ENCODE measurements at regions not wholly inside any gene's neighbourhood (a gene's known extent, or its start where the extent isn't known, plus 50 kb on each side); places are given as distances from the start of the nearest gene placed in this dataset.

GRCh38 chr17:72270273-72270924 lies 149.6 kb downstream of the SOX9 start (continued):
- TF ChIP-seq CTCF (IDR thresholded peaks at IDR 0.05; ENCODE audit: low read depth, low read length, missing input control) = no peak
- TF ChIP-seq RAD21 (IDR thresholded peaks at IDR 0.05) = no peak
- no peak for TF ChIP-seq GABPA (IDR thresholded peaks at IDR 0.05 in 1 of 2, conservative IDR thresholded peaks at IDR 0.05 in 1 of 2)
- TF ChIP-seq YY1 (IDR thresholded peaks at IDR 0.05) = no peak
- no peak for TF ChIP-seq EGR1 (IDR thresholded peaks at IDR 0.05; ENCODE audit: low read depth in 2 of 2)
- TF ChIP-seq MAX (IDR thresholded peaks at IDR 0.05) = no peak
- TF ChIP-seq FOXA1 (IDR thresholded peaks at IDR 0.05) = no peak
- TF ChIP-seq RXRA (IDR thresholded peaks at IDR 0.05) = no peak

- DNase-seq (ENCODE audit: low spot score) = no peak
- Histone ChIP-seq H3K27ac (ENCODE audit: low read depth in 1 of 2, low read length in 2 of 2) (no peak overlapping the region), H3K27me3 (ENCODE audit: control insufficient read depth in 4 of 4, insufficient read depth in 4 of 4, low read length in 3 of 4) (peaks cover 0 to 1% (median 0%) of the 10 kb centered on the region in 4 donors), H3K4me3 (ENCODE audit: low read depth in 1 of 3, low read length in 3 of 3) (no peak overlapping the region), H3K4me1 (ENCODE audit: control insufficient read depth in 4 of 4, insufficient read depth in 4 of 4, low read length in 3 of 4) (no peaks in the 10 kb centered on the region), H3K9me3 (ENCODE audit: control insufficient read depth in 4 of 4, low read length in 3 of 4) (no peaks in the 10 kb centered on the region), H3K9ac (ENCODE audit: low read depth in 1 of 2, low read length in 2 of 2) (no peak overlapping the region), H3K36me3 (ENCODE audit: control insufficient read depth in 4 of 4, insufficient read depth in 3 of 4, low read depth in 1 of 4, low read length in 3 of 4) (no peaks in the 10 kb centered on the region)
- no peak for TF ChIP-seq JUND (IDR thresholded peaks at IDR 0.05)
- WGBS = 93% methylated on average over 1 of the region's 1 CpG
Measured at GRCh38 chr17:72271603-72272002, 150.8 kb downstream of the SOX9 start.

- no peak for DNase-seq (ENCODE audit: low spot score)
- Histone ChIP-seq H3K4me3 (ENCODE audit: low read depth in 1 of 3, low read length in 3 of 3) (no peak overlapping the region), H3K9me3 (ENCODE audit: control insufficient read depth in 4 of 4, low read length in 3 of 4) (no peaks in the 10 kb centered on the region), H3K4me1 (ENCODE audit: control insufficient read depth in 4 of 4, insufficient read depth in 4 of 4, low read length in 3 of 4) (no peaks in the 10 kb centered on the region), H3K36me3 (ENCODE audit: control insufficient read depth in 4 of 4, insufficient read depth in 3 of 4, low read depth in 1 of 4, low read length in 3 of 4) (no peaks in the 10 kb centered on the region), H3K9ac (ENCODE audit: low read depth in 1 of 2, low read length in 2 of 2) (no peak overlapping the region), H3K27ac (ENCODE audit: low read depth in 1 of 2, low read length in 2 of 2) (no peak overlapping the region), H3K27me3 (ENCODE audit: control insufficient read depth in 4 of 4, insufficient read depth in 4 of 4, low read length in 3 of 4) (peaks cover 0 to 3% (median 0%) of the 10 kb centered on the region in 4 donors)
- TF ChIP-seq NR2F2 (IDR thresholded peaks at IDR 0.05) (no peak), RXRA (IDR thresholded peaks at IDR 0.05) (no peak), YY1 (IDR thresholded peaks at IDR 0.05) (no peak), TAF1 (conservative IDR thresholded peaks at IDR 0.05) (no peak), RAD21 (IDR thresholded peaks at IDR 0.05) (no peak), FOXA2 (IDR thresholded peaks at IDR 0.05) (no peak), FOXA1 (IDR thresholded peaks at IDR 0.05) (no peak)
- 65% methylated on average over 10 of the region's 10 CpGs for WGBS
Measured at GRCh38 chr17:72273289-72274056, 152.7 kb downstream of the SOX9 start.

- no peak overlapping the region for H3K9ac ChIP-seq (ENCODE audit: low read depth in 1 of 2, low read length in 2 of 2)
- TF ChIP-seq FOXA1 (IDR thresholded peaks at IDR 0.05) (no peak), EGR1 (IDR thresholded peaks at IDR 0.05; ENCODE audit: low read depth in 2 of 2) (no peak)
- no peaks in the 10 kb centered on the region for H3K36me3 ChIP-seq (ENCODE audit: control insufficient read depth in 4 of 4, insufficient read depth in 3 of 4, low read depth in 1 of 4, low read length in 3 of 4)
- 84% methylated on average over 2 of the region's 2 CpGs for WGBS
- H3K4me1 ChIP-seq (ENCODE audit: control insufficient read depth in 4 of 4, insufficient read depth in 4 of 4, low read length in 3 of 4) = no peaks in the 10 kb centered on the region
- H3K9me3 ChIP-seq (ENCODE audit: control insufficient read depth in 4 of 4, low read length in 3 of 4) = no peaks in the 10 kb centered on the region
- H3K27me3 ChIP-seq (ENCODE audit: control insufficient read depth in 4 of 4, insufficient read depth in 4 of 4, low read length in 3 of 4) = peaks cover 0 to 3% (median 0%) of the 10 kb centered on the region in 4 donors
- H3K4me3 ChIP-seq (ENCODE audit: low read depth in 1 of 3, low read length in 3 of 3) = no peak overlapping the region
- no peak overlapping the region for H3K27ac ChIP-seq (ENCODE audit: low read depth in 1 of 2, low read length in 2 of 2)
- no peak for DNase-seq (ENCODE audit: low spot score)
Measured at GRCh38 chr17:72274614-72275013, 153.8 kb downstream of the SOX9 start.

Data from liver (tissue), 8 donors.